Liver (tissue), 7 donors: ENCODE measurements at regions not wholly inside any gene's neighbourhood (a gene's known extent, or its start where the extent isn't known, plus 50 kb on each side); places are given as distances from the start of the nearest gene placed in this dataset.

Experiments
- DNase-seq: peaks from one replicate; pipeline ENCODE4 v3.0.0-alpha.2; 2017; ENCODE audit warnings: low spot score
- H3K27ac ChIP-seq, 2 donors: one replicate each; pipeline ENCODE4 v1.7.0; 2013; ENCODE audit warnings: inconsistent platforms in 2 of 2, low read length in 2 of 2, control low read depth in 1 of 2, low read depth in 1 of 2, mild to moderate bottlenecking in 1 of 2
- H3K27me3 ChIP-seq, 4 donors: one replicate each; pipeline versions ENCODE4 v1.6.1 to v1.7.0; 2013; ENCODE audit warnings: low read length in 3 of 4, inconsistent platforms in 1 of 4, mild to moderate bottlenecking in 1 of 4, moderate library complexity in 1 of 4; ENCODE audit not compliant: control insufficient read depth in 4 of 4, insufficient read depth in 4 of 4
- H3K36me3 ChIP-seq, 4 donors: one replicate each; pipeline versions ENCODE4 v1.6.1 to v1.7.0; 2013; ENCODE audit warnings: low read length in 3 of 4, mild to moderate bottlenecking in 3 of 4, low read depth in 1 of 4, moderate library complexity in 1 of 4; ENCODE audit not compliant: control insufficient read depth in 4 of 4, insufficient read depth in 3 of 4
- H3K4me1 ChIP-seq, 4 donors: one replicate each; pipeline versions ENCODE4 v1.6.1 to v1.7.0; 2013; ENCODE audit warnings: low read length in 3 of 4, mild to moderate bottlenecking in 3 of 4, moderate library complexity in 1 of 4; ENCODE audit not compliant: control insufficient read depth in 4 of 4, insufficient read depth in 4 of 4
- H3K4me3 ChIP-seq, 3 donors: one replicate each; pipeline versions ENCODE4 v1.6.1 to v1.7.0; 2013; ENCODE audit warnings: low read length in 3 of 3, control low read depth in 1 of 3, low read depth in 1 of 3, mild to moderate bottlenecking in 1 of 3
- H3K9ac ChIP-seq, 2 donors: one replicate each; pipeline ENCODE4 v1.7.0; 2013; ENCODE audit warnings: low read length in 2 of 2, mild to moderate bottlenecking in 2 of 2, moderate library complexity in 2 of 2, control low read depth in 1 of 2, low read depth in 1 of 2
- H3K9me3 ChIP-seq, 4 donors: one replicate each; pipeline versions ENCODE4 v1.6.1 to v1.7.0; 2013; ENCODE audit warnings: low read length in 3 of 4; ENCODE audit not compliant: control insufficient read depth in 4 of 4
- ATF3 ChIP-seq: IDR thresholded peaks from 2 replicates; pipeline ENCODE4 v1.6.1; 2016; ENCODE audit warnings: antibody characterized with exemption
- EGR1 ChIP-seq, 2 donors: IDR thresholded peaks; 2 replicates each; pipeline ENCODE4 v1.6.1; 2016 to 2018; ENCODE audit warnings: antibody characterized with exemption in 2 of 2, low read depth in 2 of 2
- FOXA1 ChIP-seq: IDR thresholded peaks from 2 replicates; pipeline ENCODE4 v1.6.1; 2016; ENCODE audit warnings: antibody characterized with exemption
- FOXA2 ChIP-seq: IDR thresholded peaks from 2 replicates; pipeline ENCODE4 v1.6.1; 2016; ENCODE audit warnings: antibody characterized with exemption
- HNF4A ChIP-seq, 2 donors: conservative IDR thresholded peaks; 2 replicates each; pipeline ENCODE4 v1.6.1; 2016; ENCODE audit warnings: antibody characterized with exemption in 2 of 2, mild to moderate bottlenecking in 2 of 2
- HNF4G ChIP-seq: IDR thresholded peaks from 2 replicates; pipeline ENCODE4 v1.6.1; 2016; ENCODE audit warnings: antibody characterized with exemption
- JUND ChIP-seq, 2 donors: IDR thresholded peaks; 2 replicates each; pipeline ENCODE4 v1.6.1; 2016; ENCODE audit warnings: antibody characterized with exemption in 2 of 2
- NR2F2 ChIP-seq: IDR thresholded peaks from 2 replicates; pipeline ENCODE4 v1.6.1; 2016; ENCODE audit warnings: antibody characterized with exemption
- RAD21 ChIP-seq, 2 donors: IDR thresholded peaks; 2 replicates each; pipeline ENCODE4 v1.6.1; 2016; ENCODE audit warnings: antibody characterized with exemption in 2 of 2, mild to moderate bottlenecking in 2 of 2
- RXRA ChIP-seq, 2 donors: IDR thresholded peaks; 2 replicates each; pipeline ENCODE4 v1.6.1; 2017 to 2018; ENCODE audit warnings: antibody characterized with exemption in 2 of 2, mild to moderate bottlenecking in 1 of 2
- SP1 ChIP-seq: IDR thresholded peaks from 2 replicates; pipeline ENCODE4 v1.6.1; 2018; ENCODE audit warnings: antibody characterized with exemption, mild to moderate bottlenecking
- TAF1 ChIP-seq: conservative IDR thresholded peaks from 2 replicates; pipeline ENCODE4 v1.6.1; 2016; ENCODE audit warnings: antibody characterized with exemption, mild to moderate bottlenecking
- YY1 ChIP-seq: IDR thresholded peaks from 2 replicates; pipeline ENCODE4 v1.6.1; 2016; ENCODE audit warnings: antibody characterized with exemption, mild to moderate bottlenecking
- ZBTB33 ChIP-seq: IDR thresholded peaks from 2 replicates; pipeline ENCODE4 v1.6.1; 2016; ENCODE audit warnings: antibody characterized with exemption
- WGBS: extraction: QIAGEN DNeasy Blood & Tissue Kit; methylation state at CpG from one replicate; pipeline ENCODE4 v1.1.7; 2013; 5-methylcytosine and 5-hydroxymethylcytosine counted together
- TF ChIP-seq, protein P1 (sequence below): IDR thresholded peaks from 2 replicates; pipeline ENCODE4 v1.6.1; 2016; ENCODE audit warnings: antibody characterized with exemption, mild to moderate bottlenecking
- donor health status: healthy.
- donor health status: healthy.
- donor health status: healthy.
- donor health status: healthy.

DNA sequence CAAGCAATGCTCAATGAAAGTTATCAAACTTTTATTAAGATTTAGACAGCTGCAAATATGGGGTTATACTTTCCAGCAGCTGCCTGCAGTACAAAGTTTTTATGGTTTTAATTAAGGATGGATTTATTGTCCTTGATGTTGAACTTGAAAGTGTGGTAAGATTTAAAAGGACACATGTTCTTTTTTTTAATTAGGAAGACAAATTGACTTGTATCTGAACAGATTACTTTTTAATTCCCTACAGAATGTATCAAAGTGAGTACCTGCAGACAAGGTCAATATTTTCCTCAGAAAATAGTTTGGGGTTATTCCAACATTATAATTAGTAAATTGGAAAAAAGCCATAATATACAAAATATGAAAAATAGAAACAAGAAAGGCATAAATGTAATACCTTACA is 218.2 kb upstream of the NEIL3 start (continued):
- TF ChIP-seq, protein P1, sequence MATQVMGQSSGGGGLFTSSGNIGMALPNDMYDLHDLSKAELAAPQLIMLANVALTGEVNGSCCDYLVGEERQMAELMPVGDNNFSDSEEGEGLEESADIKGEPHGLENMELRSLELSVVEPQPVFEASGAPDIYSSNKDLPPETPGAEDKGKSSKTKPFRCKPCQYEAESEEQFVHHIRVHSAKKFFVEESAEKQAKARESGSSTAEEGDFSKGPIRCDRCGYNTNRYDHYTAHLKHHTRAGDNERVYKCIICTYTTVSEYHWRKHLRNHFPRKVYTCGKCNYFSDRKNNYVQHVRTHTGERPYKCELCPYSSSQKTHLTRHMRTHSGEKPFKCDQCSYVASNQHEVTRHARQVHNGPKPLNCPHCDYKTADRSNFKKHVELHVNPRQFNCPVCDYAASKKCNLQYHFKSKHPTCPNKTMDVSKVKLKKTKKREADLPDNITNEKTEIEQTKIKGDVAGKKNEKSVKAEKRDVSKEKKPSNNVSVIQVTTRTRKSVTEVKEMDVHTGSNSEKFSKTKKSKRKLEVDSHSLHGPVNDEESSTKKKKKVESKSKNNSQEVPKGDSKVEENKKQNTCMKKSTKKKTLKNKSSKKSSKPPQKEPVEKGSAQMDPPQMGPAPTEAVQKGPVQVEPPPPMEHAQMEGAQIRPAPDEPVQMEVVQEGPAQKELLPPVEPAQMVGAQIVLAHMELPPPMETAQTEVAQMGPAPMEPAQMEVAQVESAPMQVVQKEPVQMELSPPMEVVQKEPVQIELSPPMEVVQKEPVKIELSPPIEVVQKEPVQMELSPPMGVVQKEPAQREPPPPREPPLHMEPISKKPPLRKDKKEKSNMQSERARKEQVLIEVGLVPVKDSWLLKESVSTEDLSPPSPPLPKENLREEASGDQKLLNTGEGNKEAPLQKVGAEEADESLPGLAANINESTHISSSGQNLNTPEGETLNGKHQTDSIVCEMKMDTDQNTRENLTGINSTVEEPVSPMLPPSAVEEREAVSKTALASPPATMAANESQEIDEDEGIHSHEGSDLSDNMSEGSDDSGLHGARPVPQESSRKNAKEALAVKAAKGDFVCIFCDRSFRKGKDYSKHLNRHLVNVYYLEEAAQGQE, result no peak
- TF ChIP-seq NR2F2, result no peak
- TF ChIP-seq EGR1 (IDR thresholded peaks at IDR 0.05; ENCODE audit: low read depth in 2 of 2), result no peak

DNA sequence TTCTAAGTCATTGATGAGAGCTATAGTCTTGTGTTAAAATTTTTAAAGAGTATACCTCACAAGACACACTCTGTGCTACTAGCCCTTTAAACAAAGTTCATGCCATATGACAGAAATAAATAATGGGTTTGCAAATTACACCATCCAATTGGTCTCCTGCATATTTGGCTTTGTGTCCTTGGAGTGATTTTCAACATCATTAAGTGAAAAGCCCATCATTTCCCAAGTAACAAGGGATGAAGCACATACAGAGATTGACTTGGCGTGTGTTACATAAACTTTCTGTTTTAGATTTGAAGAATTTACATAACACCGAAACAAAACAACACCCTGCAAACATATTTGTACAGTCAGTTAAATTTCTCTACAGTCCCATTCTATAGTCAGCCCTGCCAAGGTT is 216.9 kb upstream of the NEIL3 start:
- no peak overlapping the region for H3K27ac ChIP-seq
- H3K9ac ChIP-seq, result no peak overlapping the region
- H3K9me3 ChIP-seq, result no peaks in the 10 kb centered on the region
- H3K36me3 ChIP-seq, result no peaks in the 10 kb centered on the region
- TF ChIP-seq HNF4A (conservative IDR thresholded peaks at IDR 0.05), result no peak
- TF ChIP-seq HNF4G, result no peak
- no peak for TF ChIP-seq NR2F2
- TF ChIP-seq YY1, result no peak
- 83% methylated on average over 2 of the region's 2 CpGs for WGBS
- no peaks in the 10 kb centered on the region for H3K4me1 ChIP-seq
- no peak for DNase-seq
- no peak overlapping the region for H3K4me3 ChIP-seq
- no peaks in the 10 kb centered on the region for H3K27me3 ChIP-seq

DNA sequence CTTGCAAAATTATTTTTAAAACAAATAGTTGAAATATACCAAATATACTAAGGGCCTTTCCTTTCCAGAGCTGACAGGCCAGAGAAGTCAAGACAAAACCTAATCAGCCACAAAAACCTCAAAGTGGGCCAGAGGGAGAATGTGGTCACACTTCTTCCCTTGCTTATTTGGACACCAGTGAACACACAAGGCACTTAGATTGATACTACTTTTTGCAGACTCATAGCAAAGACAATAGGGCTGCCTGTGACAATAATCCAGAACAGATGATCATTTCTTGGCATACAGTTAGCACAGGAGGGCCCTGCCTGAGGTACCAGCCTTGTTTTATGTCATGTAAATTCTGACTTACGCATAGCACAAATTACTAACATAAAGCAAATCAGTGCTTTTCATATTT is 215.7 kb upstream of the NEIL3 start:
- Histone ChIP-seq H3K4me1 (no peaks in the 10 kb centered on the region), H3K27me3 (no peaks in the 10 kb centered on the region), H3K9me3 (no peaks in the 10 kb centered on the region), H3K27ac (no peak overlapping the region), H3K9ac (no peak overlapping the region), H3K36me3 (no peaks in the 10 kb centered on the region), H3K4me3 (no peak overlapping the region)
- WGBS, result 93% methylated on average over 1 of the region's 1 CpG
- no peak for DNase-seq
- TF ChIP-seq RXRA (IDR thresholded peaks at IDR 0.05), result no peak
- TF ChIP-seq ZBTB33, result no peak
- TF ChIP-seq NR2F2, result no peak
- no peak for TF ChIP-seq EGR1 (IDR thresholded peaks at IDR 0.05; ENCODE audit: low read depth in 2 of 2)
- no peak for TF ChIP-seq RAD21 (IDR thresholded peaks at IDR 0.05)
- no peak for TF ChIP-seq JUND (IDR thresholded peaks at IDR 0.05)
- TF ChIP-seq ATF3, result no peak
- no peak for TF ChIP-seq YY1
- no peak for TF ChIP-seq TAF1
- no peak for TF ChIP-seq FOXA1
- TF ChIP-seq SP1, result no peak
- no peak for TF ChIP-seq FOXA2
- TF ChIP-seq HNF4A (conservative IDR thresholded peaks at IDR 0.05), result no peak
